T-helper 1 cell treated with Interleukin-12 subunit alpha and Interleukin-12 subunit beta and Interleukin-4 antibody, amounts not matched to agents 30 ng/mL and 1 ng/mL, for 36 hours (primary cell): ENCODE measurements at regions not wholly inside any gene's neighbourhood (a gene's known extent, or its start where the extent isn't known, plus 50 kb on each side); places are given as distances from the start of the nearest gene placed in this dataset.

ENCODE experiments used
- intact Hi-C: fragments of 100-400 bp; cut with micrococcal nuclease; formaldehyde crosslinking; loops from one replicate; pipeline ENCODE4 v1.15.1; 2024

DNA sequence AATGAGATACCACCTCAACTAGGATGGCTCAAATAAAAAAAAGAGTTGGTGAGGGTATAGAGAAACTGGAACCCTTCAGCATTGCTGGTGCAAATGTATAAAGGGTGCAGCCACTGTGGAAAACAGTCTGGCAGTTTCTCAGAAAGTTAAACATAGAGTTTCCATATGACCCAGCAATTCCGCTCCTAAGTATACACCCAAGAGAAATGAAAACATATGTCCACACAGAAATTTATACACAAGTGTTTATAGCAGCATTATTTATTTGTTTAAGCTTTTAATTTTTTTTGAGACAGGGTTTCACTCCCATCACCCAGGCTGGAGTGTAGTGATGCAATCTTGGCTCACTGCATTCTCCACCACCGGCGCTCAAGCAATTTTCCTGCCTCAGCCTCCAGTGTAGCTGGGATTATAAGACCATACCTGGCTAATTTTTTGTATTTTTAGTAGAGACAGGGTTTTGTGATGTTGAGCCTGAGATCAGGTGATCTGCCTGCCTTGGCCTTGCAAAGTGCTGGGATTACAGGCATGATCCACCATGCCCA is 118.2 kb upstream of the KIF5B start:
- intact Hi-C loops = loop anchor here (5.0 kb wide), 1 partner anchor 117 kb away; the partner anchor contains the start of gene KIF5B

DNA sequence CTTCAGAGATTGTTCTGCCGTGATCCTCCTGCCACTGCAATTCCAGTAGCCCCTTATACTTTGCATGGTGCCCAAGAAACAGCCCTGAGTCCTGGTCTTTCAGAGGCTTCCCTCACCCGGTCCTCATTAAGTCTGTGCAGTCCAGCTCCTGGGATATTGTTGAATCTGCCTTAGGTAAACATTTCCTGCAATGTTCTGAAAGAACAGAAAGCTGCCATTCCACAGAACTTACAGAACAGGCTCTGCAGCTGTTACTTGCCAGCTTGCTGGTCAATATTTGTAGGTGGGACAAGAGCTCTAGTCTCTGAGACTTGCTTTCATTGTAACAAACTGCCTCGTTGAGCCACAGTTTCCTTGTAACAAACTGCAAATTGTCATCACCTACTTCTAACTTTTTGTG is 115.0 kb upstream of the KIF5B start:
- intact Hi-C loops = loop anchor here (5.0 kb wide), 1 partner anchor 114 kb away; the partner anchor contains the start of gene KIF5B

DNA sequence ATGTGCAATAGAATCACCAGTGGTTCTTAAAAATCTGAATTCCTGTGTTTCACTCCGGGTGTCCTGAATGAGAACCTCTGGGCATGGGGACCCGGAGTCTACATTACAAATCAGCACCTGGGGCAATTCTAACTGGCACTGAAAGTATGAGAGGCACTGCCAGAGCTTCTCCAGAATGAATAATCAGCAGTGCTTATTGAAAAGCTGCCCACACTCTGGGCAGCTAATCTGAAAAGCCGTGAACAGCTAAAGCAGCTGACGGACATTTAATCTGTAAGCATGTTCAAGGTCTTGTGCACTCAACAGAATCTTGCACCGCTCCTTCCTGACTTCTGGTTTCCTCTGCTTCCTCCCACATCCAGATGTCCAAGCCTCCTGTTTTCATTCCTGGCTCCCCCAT is 113.3 kb upstream of the KIF5B start:
- intact Hi-C loops = no loop called here

DNA sequence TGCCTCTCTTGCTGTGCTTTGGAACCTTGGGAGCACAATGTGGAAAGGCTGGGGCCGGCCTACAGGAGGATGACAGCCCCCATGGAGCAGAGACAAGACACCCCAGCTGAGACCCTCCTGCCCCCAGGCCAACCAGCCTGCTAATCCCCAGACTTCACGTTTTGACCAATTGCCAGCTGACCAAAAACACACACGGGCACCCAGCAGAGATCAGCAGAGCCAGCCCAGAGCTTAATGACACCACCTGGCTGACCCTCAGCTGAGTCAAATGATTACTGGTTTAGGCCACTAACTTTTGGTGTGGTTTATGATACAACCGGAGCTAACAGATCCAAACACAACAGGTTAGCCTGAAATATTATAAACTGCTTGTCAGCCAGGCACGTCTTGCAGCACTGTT is 111.2 kb upstream of the KIF5B start:
- intact Hi-C loops = no loop called here

DNA sequence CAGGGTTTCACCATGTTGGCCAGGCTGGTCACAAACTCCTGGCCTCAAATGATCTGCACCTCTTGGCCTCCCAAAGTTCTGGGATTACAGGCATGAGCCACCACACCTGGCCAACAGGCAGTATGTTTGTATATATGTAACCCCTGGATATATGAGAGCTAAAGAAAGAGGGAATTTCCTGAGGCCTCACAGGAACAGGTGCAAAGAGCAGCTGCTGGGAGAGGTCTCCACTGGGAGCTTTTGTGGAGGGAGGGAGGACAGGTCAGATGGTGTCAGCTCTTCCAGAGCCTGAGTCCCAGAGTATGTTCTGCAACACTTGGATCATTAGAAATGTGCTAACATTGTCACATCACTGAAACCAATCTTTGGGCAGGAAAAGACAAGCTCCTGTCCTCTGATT is 110.1 kb upstream of the KIF5B start:
- intact Hi-C loops = no loop called here

DNA sequence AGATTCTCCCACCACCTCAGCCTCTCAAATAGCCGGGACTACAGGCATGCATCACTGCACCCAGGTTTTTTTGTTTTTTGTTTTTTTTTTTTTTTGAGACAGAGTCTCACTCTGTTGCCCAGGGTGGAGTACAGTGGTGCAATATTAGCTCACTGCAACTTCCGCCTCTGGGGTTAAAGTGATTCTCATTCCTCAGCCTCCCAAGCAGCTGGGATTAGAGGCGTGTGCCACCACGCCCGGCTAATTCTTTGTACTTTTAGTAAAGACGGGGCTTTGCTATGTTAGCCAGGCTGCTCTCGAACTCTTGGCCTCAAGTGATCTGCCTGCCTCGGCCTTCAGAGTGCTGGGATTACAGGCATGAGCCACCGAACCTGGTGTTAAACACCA is 107.5 kb upstream of the KIF5B start:
- intact Hi-C loops = no loop called here

DNA sequence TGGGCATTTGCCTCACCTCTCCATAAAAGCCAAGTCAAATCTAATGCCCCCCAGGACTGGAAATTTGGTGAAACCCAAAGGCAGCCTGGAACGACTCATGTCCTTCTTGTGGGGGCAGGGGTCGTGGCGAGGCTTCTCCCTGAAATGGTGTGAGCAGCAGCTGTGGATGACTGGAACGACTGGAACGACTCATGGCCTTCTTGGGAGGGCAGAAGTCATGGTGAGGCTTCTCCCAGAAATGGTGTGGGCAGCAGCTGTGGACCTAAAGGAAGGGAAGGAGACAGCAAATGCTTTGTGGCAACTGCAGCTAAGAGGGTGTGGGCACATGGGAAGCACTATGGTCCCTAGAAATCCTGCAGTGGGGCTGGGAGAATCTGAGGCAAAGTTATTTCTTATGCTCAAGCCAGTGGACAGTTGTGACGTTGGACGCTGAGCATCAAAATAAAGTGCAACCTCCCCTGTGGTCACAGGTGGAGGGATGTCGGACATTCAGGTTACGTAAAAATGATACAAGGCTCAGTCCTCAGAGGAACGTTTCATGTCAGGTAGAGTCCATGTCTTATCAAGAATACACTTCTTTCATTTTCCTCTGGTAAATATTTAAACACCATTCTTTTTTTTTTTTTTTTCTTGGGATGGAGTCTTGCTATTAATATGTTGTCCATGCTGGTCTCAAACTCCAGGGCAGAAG is 107.0 kb upstream of the KIF5B start:
- intact Hi-C loops = no loop called here

DNA sequence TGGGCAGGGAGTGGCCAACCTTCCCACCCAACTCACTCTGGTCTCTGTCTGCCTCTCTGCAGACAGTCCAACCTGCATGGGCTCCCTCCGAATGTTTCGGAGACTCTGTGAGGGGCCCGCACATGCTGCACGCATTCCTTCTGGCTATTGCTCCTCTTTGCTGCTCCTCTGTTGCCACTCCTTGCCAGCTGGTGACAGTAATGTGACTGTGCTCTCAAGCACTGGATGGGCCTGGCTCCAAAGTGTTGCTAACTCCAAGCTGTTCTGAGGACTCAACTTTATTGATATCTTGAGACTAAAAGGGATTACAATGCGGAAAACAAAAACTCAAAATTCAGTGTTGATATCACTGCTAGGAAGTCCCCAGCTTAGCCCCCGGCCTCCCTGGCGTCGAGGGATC is 105.4 kb upstream of the KIF5B start:
- intact Hi-C loops = no loop called here

DNA sequence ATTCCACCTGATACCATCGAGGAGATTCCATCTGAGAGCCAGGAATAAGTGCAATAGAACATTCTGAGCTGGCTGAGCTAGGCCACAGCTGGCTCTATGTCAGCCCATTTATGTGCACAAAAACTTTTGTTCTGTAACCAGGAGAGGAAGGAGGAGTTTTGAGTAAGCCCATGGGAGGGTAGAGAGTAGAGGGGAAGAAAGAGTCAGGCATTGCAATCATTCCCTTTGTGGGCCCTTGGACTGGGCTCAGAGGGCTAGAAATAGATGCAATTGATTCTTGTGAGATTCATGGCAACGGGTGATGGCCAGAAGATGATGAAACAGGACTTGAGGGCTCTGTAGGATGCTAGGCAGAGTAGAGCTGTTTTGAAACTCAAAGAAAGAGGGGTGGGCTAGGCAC is 104.6 kb upstream of the KIF5B start:
- intact Hi-C loops = no loop called here

DNA sequence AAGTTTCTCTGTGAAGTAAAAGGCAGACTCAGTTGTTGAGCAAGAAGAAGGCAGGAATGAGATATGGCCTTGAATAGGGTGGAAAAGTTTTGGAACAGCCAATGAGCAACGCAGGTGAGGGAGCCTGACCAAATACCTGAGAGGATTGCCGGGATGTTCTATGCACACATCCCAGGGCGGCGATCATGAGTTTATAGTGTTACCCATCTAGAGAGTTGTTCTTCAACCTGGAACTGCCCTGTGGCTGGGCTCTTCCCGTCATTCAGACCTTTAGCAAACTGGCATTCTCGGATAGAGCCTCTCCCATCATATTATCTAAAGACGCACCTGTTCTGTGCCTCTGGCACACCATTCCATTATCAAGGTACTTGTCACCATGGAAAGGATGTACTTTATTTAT is 103.0 kb upstream of the KIF5B start:
- intact Hi-C loops = no loop called here

DNA sequence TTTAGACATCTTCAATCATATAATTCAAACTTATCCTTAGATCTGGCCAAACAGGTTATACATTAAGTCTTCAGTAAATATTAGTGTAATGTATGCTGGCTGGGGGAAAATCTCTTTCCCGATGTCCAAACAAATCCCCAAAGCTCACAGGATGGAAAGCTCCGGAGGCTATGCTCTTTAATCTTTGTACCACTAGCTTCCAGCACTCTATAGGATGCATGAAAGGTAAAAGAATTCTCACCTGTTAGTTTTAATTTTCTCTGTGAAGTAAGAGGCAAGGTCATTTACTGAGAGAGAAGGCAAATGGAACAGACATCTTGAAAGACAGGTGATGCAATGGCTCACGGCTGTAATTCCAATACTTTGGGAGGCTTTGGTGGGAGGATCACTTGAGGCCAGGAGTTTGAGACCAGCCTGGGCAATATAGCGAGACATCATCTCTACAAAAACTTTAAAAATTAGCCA is 99.8 kb upstream of the KIF5B start:
- intact Hi-C loops = no loop called here

DNA sequence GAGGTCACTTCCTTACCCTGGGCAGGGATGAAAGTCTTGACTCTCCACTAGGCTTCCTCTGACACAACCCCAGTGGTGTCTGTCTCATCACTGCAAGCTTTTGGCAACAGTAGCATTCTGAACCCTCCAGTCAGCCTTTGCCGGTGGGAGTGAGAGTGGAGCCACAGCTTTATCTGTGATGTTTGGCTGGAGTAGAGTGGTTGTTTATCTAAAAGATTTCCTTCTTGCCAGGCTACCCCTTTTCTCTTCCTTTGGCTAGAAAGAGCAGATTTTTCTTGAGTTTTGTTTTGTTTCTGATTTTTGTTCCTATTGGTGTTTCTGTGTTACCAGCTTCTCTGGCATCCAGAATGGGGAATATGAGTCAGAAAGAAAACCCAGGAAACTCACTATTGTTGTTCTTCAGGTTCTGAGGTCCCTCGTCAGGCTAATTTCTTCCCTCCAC is 98.9 kb upstream of the KIF5B start:
- intact Hi-C loops = no loop called here

DNA sequence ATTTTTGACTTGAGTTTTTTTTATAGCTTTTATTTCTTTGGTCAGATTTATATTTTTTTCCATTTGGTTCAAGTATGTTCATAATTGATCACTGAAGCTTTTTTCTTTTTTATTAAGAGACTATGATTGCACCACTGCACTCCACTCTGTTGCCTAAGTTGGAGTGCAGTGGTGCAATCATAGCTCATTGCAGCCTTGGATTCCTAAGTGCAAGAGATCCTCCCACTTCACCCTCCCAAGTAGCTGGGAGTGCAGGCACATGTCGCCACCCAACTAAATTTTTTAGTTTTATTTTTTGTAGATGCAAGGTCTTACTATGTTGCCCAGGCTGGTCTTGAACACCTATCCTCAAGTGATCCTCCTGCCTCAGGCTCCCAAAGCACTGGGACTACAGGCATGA is 97.7 kb upstream of the KIF5B start:
- intact Hi-C loops = no loop called here

DNA sequence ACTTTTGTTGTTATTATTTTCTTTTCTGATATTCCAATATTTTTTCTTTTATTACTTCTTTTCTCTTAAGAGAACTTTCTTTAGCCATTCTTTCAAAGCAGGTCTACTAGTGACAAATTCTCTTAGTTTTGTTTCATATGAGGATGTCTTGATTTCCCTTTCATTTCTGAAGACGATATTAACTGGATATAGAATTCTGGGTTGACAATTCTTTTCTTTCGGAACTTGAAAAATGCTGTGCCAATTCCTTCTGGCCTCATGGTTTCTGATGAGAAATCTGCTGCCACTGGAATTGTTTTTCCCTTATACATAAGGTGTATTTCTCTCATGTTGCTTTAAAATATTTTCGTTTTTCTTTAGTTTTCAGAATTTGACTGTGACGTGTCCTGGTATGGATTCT is 97.0 kb upstream of the KIF5B start:
- intact Hi-C loops = no loop called here

DNA sequence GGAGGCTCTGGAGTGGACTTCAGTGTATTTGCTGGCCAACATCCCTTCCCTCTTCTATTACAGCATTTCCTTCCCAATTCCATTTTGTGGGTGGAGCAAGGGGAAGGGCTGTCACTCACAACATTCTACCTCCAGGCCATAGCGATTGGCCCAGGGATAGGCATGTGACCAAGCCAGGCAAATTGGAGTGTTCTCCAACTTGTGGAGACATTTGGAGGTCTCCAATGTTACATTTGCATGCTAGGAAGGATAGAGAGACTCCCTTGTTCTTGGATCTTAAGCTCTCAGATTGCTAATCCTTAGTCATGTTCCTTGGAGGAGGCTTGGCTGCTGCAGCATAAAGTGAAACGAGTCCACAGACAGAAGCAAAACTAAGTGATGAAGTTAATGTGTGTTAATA is 95.6 kb upstream of the KIF5B start:
- intact Hi-C loops = no loop called here

DNA sequence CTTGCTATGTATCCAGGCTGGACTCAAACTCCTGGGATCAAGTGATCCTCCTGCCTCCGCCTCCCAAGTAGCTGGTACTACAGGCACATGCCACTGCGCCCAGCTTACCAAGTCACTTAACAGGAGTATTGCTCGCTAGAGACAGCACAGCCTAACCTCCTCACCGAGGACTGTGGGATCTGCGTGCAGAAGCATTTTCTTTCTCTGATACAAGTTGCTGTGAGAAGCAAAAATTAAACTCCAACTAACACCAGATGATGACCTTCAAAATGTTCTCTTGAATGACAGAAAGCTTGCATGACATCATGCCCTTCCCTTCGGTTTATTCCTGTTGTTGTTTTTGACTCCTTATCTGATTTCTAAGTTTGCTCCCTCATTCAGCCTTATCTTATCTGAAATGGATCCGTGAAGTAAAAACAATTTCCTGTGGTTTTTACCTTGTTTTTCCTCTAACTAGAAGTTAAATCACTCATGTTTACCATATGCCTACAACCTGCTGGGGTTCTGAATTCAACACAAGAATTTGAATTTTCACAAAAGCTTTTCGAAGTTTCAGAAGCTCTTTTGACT is 94.4 kb upstream of the KIF5B start:
- intact Hi-C loops = no loop called here

DNA sequence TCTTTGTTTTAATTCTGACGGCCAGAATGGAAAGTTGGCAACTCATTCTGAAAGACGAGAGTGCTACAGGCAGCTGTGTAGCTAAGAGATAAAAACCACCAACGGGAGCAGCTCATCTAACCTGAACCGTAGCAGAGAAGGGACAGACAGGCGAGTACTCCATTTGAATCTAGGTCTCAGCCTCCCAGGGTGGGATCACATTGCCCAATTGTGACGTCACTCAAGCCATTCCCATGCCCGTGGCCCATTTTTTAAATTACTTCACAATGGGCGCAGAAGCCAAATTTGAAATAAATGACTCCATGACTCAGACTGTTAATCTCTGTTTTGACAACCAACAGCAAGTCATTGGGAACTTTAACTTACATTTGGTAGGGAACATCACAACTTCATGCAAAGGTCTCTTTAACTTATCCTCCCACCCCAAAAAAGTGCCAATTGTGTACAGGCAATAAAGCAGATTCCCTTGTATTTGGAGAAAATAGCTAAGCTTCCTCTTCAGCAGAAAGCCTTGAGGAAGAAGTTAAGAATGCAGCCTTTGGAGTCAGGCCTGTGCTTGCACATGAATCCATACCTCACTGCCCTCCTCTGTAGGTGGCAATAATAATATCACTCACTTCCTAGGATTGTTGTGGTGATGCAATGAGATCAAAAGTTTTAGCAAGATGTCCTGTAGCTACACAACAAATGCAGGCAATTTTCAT is 93.2 kb upstream of the KIF5B start:
- intact Hi-C loops = loop anchor here (1.0 to 5.0 kb wide), 3 partner anchors 93 to 222 kb away; partner anchors contain the start of genes ARHGAP12, EPC1 and KIF5B

DNA sequence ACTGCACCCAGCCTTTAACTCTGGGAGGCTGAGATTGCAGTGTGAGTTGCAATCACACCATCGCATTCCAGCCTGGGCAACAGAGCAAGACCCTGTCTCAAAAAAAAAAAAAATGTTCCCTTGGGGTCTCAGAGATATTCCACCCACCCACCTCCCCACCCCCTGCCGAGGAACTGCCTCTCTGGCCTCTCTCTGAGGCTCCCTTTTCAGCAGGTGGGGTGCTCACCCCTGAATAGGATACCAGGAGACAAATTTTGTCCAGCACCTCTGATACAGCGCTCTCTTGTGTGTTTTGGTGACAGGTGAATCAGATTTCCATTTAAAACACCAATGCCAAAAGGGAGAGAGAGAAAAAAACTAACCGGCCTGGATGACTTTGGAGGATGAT is 92.6 kb upstream of the KIF5B start:
- intact Hi-C loops = loop anchor here (1.0 to 5.0 kb wide), 3 partner anchors 93 to 222 kb away; partner anchors contain the start of genes ARHGAP12, EPC1 and KIF5B

DNA sequence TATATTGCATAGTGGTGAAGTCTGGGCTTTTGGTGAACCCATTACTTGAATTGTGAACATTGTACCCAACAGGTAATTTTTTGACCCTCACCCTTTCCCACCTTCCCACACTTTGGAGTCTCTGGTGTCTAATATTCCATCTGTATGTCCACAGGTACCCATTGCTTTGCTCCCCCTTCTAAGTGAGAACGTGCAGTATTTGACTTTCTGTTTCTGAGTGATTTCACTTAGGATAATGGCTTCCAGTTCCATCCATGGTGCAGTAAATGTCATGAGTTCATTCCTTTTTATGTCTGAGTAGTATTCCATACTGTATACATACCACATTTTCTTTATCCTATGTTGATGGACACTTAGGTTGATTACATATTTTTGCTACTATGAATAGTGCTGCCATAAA is 91.5 kb upstream of the KIF5B start:
- intact Hi-C loops = loop anchor here (5.0 kb wide), 2 partner anchors 200 to 220 kb away; partner anchors contain the start of genes ARHGAP12 and EPC1

DNA sequence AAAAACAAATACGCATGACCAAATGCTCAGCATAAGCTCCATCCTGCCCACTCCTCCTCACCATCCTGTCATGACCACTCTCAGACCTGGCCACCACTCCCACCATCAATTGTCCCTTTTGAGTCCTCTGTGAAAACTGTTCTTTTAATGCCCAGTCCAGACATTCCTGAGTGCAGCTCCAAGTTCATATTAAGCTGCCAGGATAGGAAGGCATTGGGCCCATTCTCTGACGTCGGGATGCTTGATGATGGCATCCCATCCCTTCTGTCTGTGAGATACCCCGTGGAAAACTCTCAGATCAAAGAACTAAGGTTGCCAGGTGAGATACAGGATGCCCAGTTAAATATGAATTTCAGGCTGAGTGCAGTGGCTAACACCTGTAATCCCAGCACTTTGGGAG is 89.9 kb upstream of the KIF5B start:
- intact Hi-C loops = loop anchor here (5.0 kb wide), 2 partner anchors 201 to 219 kb away; partner anchors contain the start of genes ARHGAP12 and EPC1

DNA sequence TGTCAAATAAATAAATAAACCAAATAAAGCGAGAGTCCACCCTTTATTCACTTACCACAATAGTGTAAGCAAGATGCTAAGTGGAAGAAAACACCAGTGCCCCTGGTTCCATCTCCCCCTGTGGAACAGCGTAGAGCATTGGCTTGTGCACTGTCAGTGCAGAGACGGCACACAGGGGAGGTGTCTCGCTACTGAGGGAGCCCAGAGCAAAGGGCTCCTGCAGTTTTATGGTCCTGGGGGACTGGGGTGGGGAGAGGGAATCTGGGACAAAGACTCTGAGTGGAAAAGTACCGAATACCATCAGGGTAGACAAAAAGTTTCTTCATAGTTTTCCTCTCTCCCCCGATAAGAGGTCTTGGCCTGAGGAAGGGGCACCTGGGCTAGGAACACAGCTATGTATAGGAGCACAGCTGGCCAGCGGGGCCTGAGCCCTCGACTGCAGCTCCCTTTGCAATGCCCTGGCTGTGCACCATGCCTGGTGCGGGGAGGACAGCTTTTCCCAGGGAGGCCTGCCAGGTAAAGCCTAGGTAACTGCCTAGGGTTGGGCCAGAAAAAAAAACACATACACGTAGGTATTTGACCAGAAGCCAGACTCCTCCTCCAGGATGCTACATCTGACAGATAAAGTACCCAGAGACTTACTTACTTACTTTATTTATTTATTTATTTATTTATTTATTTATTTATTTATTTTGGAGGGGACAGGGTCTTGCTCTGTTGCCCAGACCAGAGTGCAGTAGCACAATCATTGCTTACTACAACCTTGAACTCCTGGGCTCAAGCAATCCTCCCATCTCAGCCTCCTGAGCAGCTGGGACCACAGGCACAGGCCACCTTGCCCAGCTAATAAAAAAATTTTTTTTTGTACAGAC is 88.8 kb upstream of the KIF5B start:
- intact Hi-C loops = loop anchor here (5.0 kb wide), 2 partner anchors 202 to 218 kb away; partner anchors contain the start of genes ARHGAP12 and EPC1
